Fibroblast of peridontal ligament (primary cell): ENCODE measurements at regions not wholly inside any gene's neighbourhood (a gene's known extent, or its start where the extent isn't known, plus 50 kb on each side); places are given as distances from the start of the nearest gene placed in this dataset.
"Not testable (repeated sequence)": the region's sequence is repeated elsewhere in the genome, so short reads cannot be mapped to it uniquely, and the experiment has no call there.

Source experiments
- DNase-seq: peaks from one replicate; pipeline ENCODE4 v3.0.0-alpha.2; 2010; ENCODE audit errors: extremely low read depth

GRCh38 chr3:150302246-150302645 lies 105.9 kb upstream of the TSC22D2 start:
- DNase-seq, result no peak

GRCh38 chr3:150300852-150301517 lies 107.1 kb upstream of the TSC22D2 start:
- no peak for DNase-seq

- no peak for DNase-seq
Measured at GRCh38 chr3:150300388-150300787, 107.7 kb upstream of the TSC22D2 start.

GRCh38 chr3:150299201-150299600 lies 108.9 kb upstream of the TSC22D2 start:
- peak; percentile 30 for DNase-seq

GRCh38 chr3:150296966-150297365 lies 111.1 kb upstream of the TSC22D2 start:
- no peak for DNase-seq

GRCh38 chr3:150296123-150296735 lies 111.9 kb upstream of the TSC22D2 start:
- peak; percentile 65 for DNase-seq

GRCh38 chr3:150293401-150294001 lies 114.6 kb upstream of the TSC22D2 start:
- peak; percentile 68 for DNase-seq

GRCh38 chr3:150292891-150293290 lies 115.2 kb upstream of the TSC22D2 start:
- peak; percentile 90 for DNase-seq

- DNase-seq, result no peak
Measured at GRCh38 chr3:150291515-150291914, 116.6 kb upstream of the TSC22D2 start.

- no peak for DNase-seq
Measured at GRCh38 chr3:150286390-150287147, 121.5 kb upstream of the TSC22D2 start.

- peak; percentile 50 for DNase-seq
Measured at GRCh38 chr3:150285601-150286000, 122.5 kb upstream of the TSC22D2 start.

GRCh38 chr3:150278843-150279381 lies 129.2 kb upstream of the TSC22D2 start:
- DNase-seq, result no peak

- no peak for DNase-seq
Measured at GRCh38 chr3:150278195-150278594, 129.9 kb upstream of the TSC22D2 start.

- no peak for DNase-seq
Measured at GRCh38 chr3:150277444-150277843, 130.7 kb upstream of the TSC22D2 start.

- DNase-seq, result peak; percentile 40
Measured at GRCh38 chr3:150275941-150276340, 132.2 kb upstream of the TSC22D2 start.

- no peak for DNase-seq
Measured at GRCh38 chr3:150274372-150274771, 133.7 kb upstream of the TSC22D2 start.

GRCh38 chr3:150273396-150273795 lies 134.7 kb upstream of the TSC22D2 start:
- DNase-seq, result no peak

GRCh38 chr3:150271591-150271960 lies 136.5 kb upstream of the TSC22D2 start:
- DNase-seq, result peak; percentile 52

- no peak for DNase-seq
Measured at GRCh38 chr3:150270883-150271590, 137.1 kb upstream of the TSC22D2 start.

GRCh38 chr3:150270444-150270843 lies 137.7 kb upstream of the TSC22D2 start:
- DNase-seq, result not testable (repeated sequence)

- no peak for DNase-seq
Measured at GRCh38 chr3:150269526-150269925, 138.6 kb upstream of the TSC22D2 start.
